ENCODE measurements at regions not wholly inside any gene's neighbourhood (a gene's known extent, or its start where the extent isn't known, plus 50 kb on each side); places are given as distances from the start of the nearest gene placed in this dataset.

GRCh38 chr11:23573429-23573828 is 713.2 kb upstream of the CCDC179 start:
- intact Hi-C loops (cut with DNase I, micrococcal nuclease), result no loop called here
- H3K27ac ChIP-seq (ENCODE audit: low read depth in 1 of 2, low read length in 2 of 2), result no peak overlapping the region
- H3K27me3 ChIP-seq (ENCODE audit: control insufficient read depth in 1 of 2, insufficient read depth in 2 of 2, low read length in 2 of 2), result no peaks in the 10 kb centered on the region
- Mint-ChIP-seq H3K27me3 (no peaks in the 10 kb centered on the region), H3K36me3 (ENCODE audit: low read depth) (no peaks in the 10 kb centered on the region), H3K27ac (no peak overlapping the region), H3K9me3 (peaks cover 5% of the 10 kb centered on the region), H3K4me3 (no peak overlapping the region), H3K4me1 (ENCODE audit: low read depth) (no peaks in the 10 kb centered on the region)
- ChIA-PET CTCF (no interaction called here), POLR2A (no interaction called here)
- H3K4me1 ChIP-seq (ENCODE audit: insufficient read depth, low read length), result no peaks in the 10 kb centered on the region
- H3K4me3 ChIP-seq (ENCODE audit: low read length), result no peak overlapping the region
- no peaks in the 10 kb centered on the region for H3K36me3 ChIP-seq (ENCODE audit: insufficient read depth, low read length)
- ATAC-seq (ENCODE audit: poor library complexity), result no peak
- no peak for DNase-seq
- no peak for TF ChIP-seq CTCF (IDR thresholded peaks at IDR 0.05)
- no peaks in the 10 kb centered on the region for H3K9me3 ChIP-seq (ENCODE audit: control insufficient read depth in 1 of 2, insufficient read depth in 1 of 2, low read length in 2 of 2)

- CTCF ChIA-PET, result no interaction called here
- H3K4me3 Mint-ChIP-seq, result no peak overlapping the region
- no peaks in the 10 kb centered on the region for H3K4me1 Mint-ChIP-seq (ENCODE audit: low read depth)
- no peaks in the 10 kb centered on the region for H3K36me3 Mint-ChIP-seq (ENCODE audit: low read depth)
- peaks cover 5% of the 10 kb centered on the region for H3K9me3 Mint-ChIP-seq
- ATAC-seq (ENCODE audit: poor library complexity), result no peak
- TF ChIP-seq CTCF (IDR thresholded peaks at IDR 0.05), result no peak
- H3K27ac ChIP-seq (ENCODE audit: low read depth in 1 of 2, low read length in 2 of 2), result no peak overlapping the region
- no peaks in the 10 kb centered on the region for H3K27me3 ChIP-seq (ENCODE audit: control insufficient read depth in 1 of 2, insufficient read depth in 2 of 2, low read length in 2 of 2)
- H3K9me3 ChIP-seq (ENCODE audit: control insufficient read depth in 1 of 2, insufficient read depth in 1 of 2, low read length in 2 of 2), result no peaks in the 10 kb centered on the region
- intact Hi-C loops (cut with DNase I, micrococcal nuclease), result no loop called here
- no peak for DNase-seq
- H3K27ac Mint-ChIP-seq, result no peak overlapping the region
- H3K27me3 Mint-ChIP-seq, result no peaks in the 10 kb centered on the region
- no peak overlapping the region for H3K4me3 ChIP-seq (ENCODE audit: low read length)
- POLR2A ChIA-PET, result no interaction called here
- H3K4me1 ChIP-seq (ENCODE audit: insufficient read depth, low read length), result no peaks in the 10 kb centered on the region
- H3K36me3 ChIP-seq (ENCODE audit: insufficient read depth, low read length), result no peaks in the 10 kb centered on the region
Observed at GRCh38 chr11:23574149-23574548, 713.9 kb upstream of the CCDC179 start.

GRCh38 chr11:23577296-23577695 is 717.0 kb upstream of the CCDC179 start:
- TF ChIP-seq CTCF (IDR thresholded peaks at IDR 0.05), result no peak
- H3K36me3 ChIP-seq (ENCODE audit: insufficient read depth, low read length), result no peaks in the 10 kb centered on the region
- Mint-ChIP-seq H3K27me3 (no peaks in the 10 kb centered on the region), H3K9me3 (peaks cover 2% of the 10 kb centered on the region), H3K4me1 (ENCODE audit: low read depth) (no peaks in the 10 kb centered on the region), H3K4me3 (no peak overlapping the region), H3K27ac (no peak overlapping the region), H3K36me3 (ENCODE audit: low read depth) (no peaks in the 10 kb centered on the region)
- no peak overlapping the region for H3K4me3 ChIP-seq (ENCODE audit: low read length)
- DNase-seq (no peak), ATAC-seq (ENCODE audit: poor library complexity) (no peak)
- CTCF ChIA-PET, result no interaction called here
- no peaks in the 10 kb centered on the region for H3K9me3 ChIP-seq (ENCODE audit: control insufficient read depth in 1 of 2, insufficient read depth in 1 of 2, low read length in 2 of 2)
- H3K4me1 ChIP-seq (ENCODE audit: insufficient read depth, low read length), result no peaks in the 10 kb centered on the region
- POLR2A ChIA-PET, result no interaction called here
- intact Hi-C loops (cut with DNase I, micrococcal nuclease), result no loop called here
- H3K27me3 ChIP-seq (ENCODE audit: control insufficient read depth in 1 of 2, insufficient read depth in 2 of 2, low read length in 2 of 2), result no peaks in the 10 kb centered on the region
- no peak overlapping the region for H3K27ac ChIP-seq (ENCODE audit: low read depth in 1 of 2, low read length in 2 of 2)
